Hepatocyte (in vitro differentiated cells): ENCODE measurements at regions not wholly inside any gene's neighbourhood (a gene's known extent, or its start where the extent isn't known, plus 50 kb on each side); places are given as distances from the start of the nearest gene placed in this dataset.

Source experiments
- CTCF ChIP-seq: fragments of 200-600 bp; sonication (generic); IDR thresholded peaks from 2 replicates; pipeline ENCODE4 v1.5.1; 2016; ENCODE audit warnings: antibody characterized with exemption, mild to moderate bottlenecking; ENCODE audit not compliant: poor library complexity
- EZH2 ChIP-seq: fragments of 200-600 bp; sonication (generic); IDR thresholded peaks from 2 replicates; pipeline ENCODE4 v1.6.1; 2016; ENCODE audit warnings: antibody characterized with exemption, mild to moderate bottlenecking, borderline replicate concordance
- EZH2phosphoT487 ChIP-seq: fragments of 200-600 bp; sonication (generic); IDR thresholded peaks from one replicate; pipeline ENCODE4 v1.6.1; 2018; ENCODE audit warnings: antibody characterized with exemption, mild to moderate bottlenecking, low read depth, moderate library complexity; ENCODE audit not compliant: unreplicated experiment, severe bottlenecking

- no peak for TF ChIP-seq CTCF
- no peak for TF ChIP-seq EZH2phosphoT487
- no peak for TF ChIP-seq EZH2
Observed at GRCh38 chr4:42816189-42816879, 76.2 kb upstream of the GRXCR1 start.
